Stimulated activated CD8-positive, alpha-beta memory T cell treated with anti-CD3 and anti-CD28 coated beads, Interleukin-4, amount 100 ng/mL, for 24 hours (primary cell): ENCODE measurements at regions not wholly inside any gene's neighbourhood (a gene's known extent, or its start where the extent isn't known, plus 50 kb on each side); places are given as distances from the start of the nearest gene placed in this dataset.
"Not testable (repeated sequence)": the region's sequence is repeated elsewhere in the genome, so short reads cannot be mapped to it uniquely, and the experiment has no call there.

Experiments used
- DNase-seq: peaks from one replicate; pipeline ENCODE4 v3.0.0-alpha.2; 2020; ENCODE audit warnings: low read depth

DNA sequence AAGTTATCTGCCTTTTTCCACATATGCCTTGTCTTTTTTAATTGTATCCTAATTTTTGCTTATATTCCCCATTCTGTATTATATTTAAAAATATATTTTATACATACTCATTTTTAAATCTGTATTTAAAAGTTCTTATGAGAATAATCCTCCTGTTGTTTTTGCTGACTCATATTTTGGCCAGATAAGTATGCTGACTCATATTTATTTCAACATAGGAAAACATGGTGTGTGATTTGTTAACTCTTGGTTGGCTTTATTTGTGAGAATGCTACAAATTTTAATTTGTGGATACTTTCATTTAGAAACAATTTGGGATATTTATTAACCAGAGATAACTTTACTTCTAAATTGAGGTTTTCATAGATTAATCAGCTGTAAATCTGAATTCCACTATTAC, 587.7 kb downstream of the CPS1 start:
- no peak for DNase-seq

DNA sequence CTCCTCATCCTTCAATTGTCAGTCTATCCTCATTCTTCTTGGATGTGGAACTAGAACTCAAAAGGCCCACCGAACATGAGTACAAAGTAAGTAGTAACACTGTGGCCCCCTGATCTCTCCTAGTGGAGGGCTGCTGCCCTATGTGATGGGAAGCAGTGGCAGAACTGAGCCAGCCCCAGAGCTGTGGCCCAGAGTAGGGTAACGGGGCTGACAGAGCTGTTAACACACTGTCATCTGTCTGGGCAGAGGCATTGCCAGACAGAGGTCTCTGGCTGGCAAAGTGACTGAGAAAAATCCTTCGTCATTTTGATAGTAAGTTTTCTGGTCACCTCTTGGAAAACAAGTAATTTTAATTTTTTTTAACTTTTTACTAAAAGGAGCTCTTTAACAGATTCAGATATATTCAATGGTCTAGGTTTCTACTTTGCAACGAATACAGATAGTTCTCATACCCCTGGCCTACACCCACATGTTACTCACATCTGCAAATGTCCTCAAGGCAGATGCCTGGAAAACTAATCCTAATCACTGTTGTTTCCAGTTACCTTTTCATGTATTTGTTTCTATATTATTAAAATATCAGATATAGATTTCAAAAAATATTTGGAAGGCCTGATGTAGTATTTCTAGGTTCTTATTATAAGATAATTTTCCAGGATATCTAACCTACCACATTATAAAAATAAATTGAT, 588.7 kb downstream of the CPS1 start:
- DNase-seq: no peak

DNA sequence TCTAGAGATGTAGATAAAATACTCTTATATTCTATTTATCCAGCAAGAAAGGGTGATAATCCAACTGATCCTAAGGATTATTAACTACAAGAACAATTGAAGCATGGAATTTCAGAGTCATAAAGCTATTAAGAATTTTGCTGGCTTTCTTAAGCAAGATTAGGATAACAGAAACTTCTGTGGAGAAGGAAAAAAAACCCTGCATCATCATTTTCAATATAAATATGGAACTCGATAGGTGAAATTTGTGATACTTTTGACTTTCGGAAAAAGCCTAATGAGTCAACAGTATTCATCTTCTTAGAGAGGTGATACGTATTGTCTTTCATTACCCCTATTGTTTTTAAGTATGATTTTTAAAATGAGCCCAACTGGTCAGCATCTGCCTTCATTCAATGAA, 593.3 kb downstream of the CPS1 start:
- no peak for DNase-seq

DNA sequence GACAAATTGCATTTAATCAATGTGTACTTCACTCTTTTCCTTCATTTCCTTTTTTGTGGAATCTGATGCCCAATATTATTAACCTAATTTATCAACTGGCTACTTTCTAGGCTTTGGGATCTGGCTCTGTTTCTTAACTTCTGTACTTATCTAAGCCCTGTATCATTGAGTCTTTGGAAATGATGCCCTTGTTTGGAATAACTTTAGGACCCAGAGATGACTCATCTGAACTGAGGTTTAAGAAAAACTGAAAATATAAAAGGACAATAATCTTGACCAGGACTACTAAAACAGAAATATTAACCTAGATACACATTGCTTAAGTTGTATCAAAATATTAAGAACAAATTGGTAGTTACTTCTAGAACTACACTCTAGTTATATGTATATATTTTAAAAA, 600.8 kb downstream of the CPS1 start:
- DNase-seq: no peak

GRCh38 chr2:211157856-211158463, 601.6 kb downstream of the CPS1 start:
- peak; percentile 31 for DNase-seq

DNA sequence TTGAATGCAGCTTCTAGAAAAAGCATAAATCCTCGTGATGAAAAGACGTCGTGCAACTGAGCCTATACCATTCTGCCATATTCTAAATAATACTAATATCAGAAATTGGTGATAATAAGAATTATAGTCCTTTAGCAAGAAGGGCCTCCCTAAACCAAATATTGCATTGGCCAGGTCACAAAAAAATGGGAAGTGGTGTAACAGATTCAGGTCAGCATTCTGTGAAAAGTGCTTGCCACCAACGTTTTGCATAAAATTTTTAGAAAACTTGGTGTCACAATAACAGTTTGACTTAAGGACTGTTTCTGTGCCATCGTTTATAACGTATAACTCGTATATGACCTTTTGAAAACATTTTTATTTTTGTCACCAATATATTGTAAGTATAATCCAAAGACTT, 603.6 kb downstream of the CPS1 start:
- no peak for DNase-seq

- DNase-seq: no peak
Observed at GRCh38 chr2:211161236-211161635, 604.8 kb downstream of the CPS1 start.

DNA sequence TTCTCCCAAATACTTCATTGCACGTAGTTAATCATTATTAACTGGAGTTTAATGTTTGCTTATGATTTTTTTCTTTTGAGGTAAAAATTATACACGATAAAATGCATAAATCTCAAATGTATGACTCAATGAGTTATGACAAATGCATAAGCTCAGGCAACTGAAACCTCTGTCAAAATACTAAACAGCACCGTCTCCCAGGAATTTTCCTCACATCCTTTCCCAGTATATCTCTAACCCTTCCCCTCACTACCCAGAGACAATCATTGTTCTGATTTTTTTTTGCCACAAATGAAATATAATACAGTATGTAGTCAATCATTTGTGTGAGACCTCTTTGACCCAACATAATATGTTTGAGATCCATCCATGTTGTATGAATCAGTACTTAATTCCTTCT, 606.5 kb downstream of the CPS1 start:
- no peak for DNase-seq

DNA sequence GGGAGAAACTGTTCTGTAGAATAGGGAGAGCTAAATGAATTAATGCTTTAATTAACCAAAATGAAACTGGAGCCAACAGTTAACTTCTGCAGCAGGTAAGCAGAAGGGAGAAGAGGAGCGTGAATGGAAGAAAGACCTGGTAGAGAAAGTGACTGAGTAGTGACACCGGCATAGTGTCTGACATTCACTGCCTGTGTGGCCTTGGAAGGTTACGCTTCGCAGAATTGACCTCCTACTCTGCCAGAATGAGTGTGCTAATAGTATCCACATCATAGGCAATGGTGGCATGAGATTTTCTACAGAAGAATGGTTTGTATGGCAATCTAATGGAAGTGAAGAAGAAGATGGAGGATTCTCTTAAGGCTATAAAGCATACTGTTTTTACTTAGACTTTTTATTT, 614.4 kb downstream of the CPS1 start:
- no peak for DNase-seq

- no peak for DNase-seq
Observed at GRCh38 chr2:211174021-211174420, 617.6 kb downstream of the CPS1 start.

DNA sequence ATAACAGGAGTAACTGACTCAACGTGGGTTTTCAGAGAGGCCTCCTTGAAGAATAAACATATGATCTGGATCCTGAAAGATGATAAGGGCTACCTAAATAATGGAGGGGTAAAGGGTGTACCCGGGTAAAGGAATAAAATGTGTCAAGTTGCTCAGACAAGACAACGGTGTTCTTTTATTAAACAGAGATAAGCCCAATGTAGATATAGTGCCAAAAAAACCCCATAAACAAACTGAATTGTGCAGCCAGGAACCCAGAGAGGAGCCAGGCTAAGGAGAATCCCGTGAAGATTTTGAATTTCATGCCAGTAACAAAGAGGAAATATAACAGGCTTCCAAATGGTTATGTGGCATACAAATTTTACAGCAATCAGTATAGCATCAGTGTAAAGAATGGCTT, 618.2 kb downstream of the CPS1 start:
- no peak for DNase-seq

GRCh38 chr2:211175956-211176355, 619.6 kb downstream of the CPS1 start:
- DNase-seq: no peak

GRCh38 chr2:211176514-211177141, 620.2 kb downstream of the CPS1 start:
- DNase-seq: no peak

DNA sequence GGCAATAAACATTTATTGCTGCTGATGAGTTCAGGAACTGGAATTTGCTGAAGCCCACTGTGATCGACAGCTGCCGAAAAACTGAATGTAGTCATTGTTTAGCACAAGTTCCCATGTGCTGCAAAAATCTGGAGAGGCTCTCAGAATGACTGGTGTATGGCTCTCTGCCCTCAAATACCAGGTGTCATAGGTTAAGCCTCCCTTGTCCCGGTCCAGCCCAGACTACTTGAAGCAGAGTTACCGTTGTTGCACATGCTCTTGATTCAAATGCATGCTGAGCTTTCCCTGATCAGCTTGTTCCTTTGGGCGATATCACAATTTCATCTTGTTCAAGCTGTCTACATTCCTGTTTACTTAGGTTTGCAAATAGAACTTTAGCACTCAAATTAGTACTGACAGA, 625.2 kb downstream of the CPS1 start:
- no peak for DNase-seq

DNA sequence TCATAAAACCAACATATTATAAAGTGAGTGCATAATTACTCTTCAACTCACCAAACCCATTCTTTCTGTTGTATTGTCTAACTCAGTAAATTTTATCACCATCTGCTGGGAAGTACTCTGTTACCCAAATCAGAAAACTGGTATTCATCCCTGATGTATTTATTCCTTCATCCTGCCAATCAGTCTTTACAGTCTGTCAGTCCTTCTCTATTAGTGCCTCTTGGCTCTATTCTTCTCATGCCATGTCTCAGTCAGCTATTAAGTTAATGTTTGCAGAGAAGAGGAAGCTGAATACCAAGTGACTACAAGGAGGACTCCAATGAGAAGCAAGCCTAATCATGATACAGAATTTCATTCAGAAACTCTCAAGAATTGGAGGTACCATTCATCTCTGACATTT, 631.2 kb downstream of the CPS1 start:
- DNase-seq: no peak

GRCh38 chr2:211203986-211204385, 647.6 kb downstream of the CPS1 start:
- no peak for DNase-seq

DNA sequence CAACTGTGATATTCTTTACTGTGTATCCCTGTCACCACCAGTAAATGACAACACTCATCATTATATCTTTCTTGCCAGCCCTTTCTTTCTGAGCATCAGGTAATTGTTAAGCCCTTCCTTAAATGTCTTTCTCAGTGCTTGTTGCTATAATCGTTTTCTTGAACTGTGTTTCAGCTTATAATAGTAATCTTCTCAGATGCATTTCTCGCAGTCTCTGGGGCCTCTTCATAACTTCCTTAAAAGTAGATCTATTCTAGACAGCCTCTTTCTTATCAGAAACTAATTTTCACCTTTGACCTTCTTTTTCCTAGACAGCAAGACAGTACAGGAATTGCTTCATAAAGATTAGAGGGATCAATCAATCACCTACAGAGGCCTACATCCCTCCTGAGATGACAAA, 648.1 kb downstream of the CPS1 start:
- no peak for DNase-seq

GRCh38 chr2:211204902-211205301, 648.5 kb downstream of the CPS1 start:
- no peak for DNase-seq

DNA sequence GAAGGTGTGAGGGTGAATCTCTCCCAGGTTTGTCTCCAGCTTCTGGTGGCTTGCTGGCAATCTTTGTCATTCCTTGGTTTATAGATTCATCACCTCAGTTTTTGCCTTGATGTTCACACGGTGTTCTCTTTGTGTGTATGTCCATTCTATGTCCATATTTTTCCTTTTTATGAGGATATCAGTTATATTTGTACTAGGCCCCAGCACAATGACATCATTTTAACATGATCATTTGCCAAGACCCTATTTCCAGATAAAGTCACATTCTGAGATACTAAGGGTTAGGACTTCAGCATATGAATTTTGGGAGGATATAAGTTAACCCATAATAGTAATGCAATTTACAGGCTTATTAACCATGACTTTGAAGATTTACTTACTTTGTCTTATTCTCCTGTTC, 649.0 kb downstream of the CPS1 start:
- DNase-seq: no peak

DNA sequence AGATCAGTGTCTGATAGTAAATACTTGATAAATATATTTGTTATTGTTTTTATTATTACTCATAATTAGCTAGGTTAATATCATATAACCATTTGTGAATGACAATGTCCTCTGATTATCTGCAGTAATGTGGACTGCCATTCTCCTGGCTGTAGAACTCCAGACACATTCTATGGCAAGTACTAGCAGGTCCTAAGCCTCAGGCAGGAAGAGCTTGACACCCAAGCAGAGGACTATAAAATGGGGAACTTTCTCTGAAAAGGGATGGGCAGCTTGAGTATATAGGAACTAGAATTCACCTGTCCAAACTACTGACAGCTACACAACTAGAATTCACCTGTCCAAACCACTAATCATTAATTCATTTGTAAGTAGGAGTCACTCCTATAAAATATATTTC, 649.4 kb downstream of the CPS1 start:
- DNase-seq: no peak

GRCh38 chr2:211216221-211216620, 659.8 kb downstream of the CPS1 start:
- DNase-seq: no peak

GRCh38 chr2:211219548-211219947, 663.1 kb downstream of the CPS1 start:
- DNase-seq: not testable (repeated sequence)

DNA sequence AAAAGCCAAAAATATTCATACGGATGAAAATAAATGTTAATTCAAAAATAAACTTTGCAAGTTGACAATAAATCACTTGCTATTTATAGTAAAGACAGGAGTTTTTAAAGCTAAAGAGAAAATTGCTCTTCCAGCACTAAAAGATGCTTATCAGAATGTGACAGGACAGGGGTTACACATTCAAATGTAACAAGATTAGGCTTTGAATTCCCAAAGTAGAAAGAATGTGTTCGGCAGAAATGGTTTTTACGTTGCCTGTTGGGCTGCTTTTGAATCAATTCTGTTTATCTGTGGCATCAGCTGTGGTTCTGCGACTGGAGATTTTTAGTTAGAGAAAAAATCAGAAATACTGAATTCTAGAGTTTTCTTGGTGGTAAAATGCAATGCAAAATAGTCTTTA, 669.4 kb downstream of the CPS1 start:
- no peak for DNase-seq

DNA sequence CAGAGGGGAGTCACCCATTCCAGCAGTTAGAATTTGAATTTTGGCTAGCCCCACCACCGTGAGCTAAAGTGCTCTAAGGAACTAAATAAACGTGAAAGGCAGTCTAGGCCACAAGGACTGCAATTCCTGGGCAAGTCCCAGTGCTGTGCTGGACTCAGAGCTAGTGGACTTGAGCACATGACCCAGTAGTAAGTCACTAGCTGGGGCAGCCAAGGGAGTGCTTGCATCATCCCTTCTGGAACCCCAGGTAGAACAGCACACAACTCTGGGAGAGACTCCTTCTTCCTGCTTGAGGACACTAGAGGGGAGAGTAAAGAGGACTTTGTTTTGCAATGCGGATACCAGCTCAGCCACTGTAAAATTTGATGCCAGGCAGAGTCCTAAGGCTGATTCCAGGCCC, 672.2 kb downstream of the CPS1 start:
- DNase-seq: no peak
